Activated naive CD4-positive, alpha-beta T cell treated with Interleukin-2 at 50 U/mL for 16 hours (primary cell): ENCODE measurements at regions not wholly inside any gene's neighbourhood (a gene's known extent, or its start where the extent isn't known, plus 50 kb on each side); places are given as distances from the start of the nearest gene placed in this dataset.

Experiments
- DNase-seq: peaks from one replicate; pipeline ENCODE4 v3.0.0-alpha.2; 2020

GRCh38 chr4:58935332-58935731 lies 1825.1 kb upstream of the IGFBP7 start:
- no peak for DNase-seq

GRCh38 chr4:58936436-58936835 lies 1826.3 kb upstream of the IGFBP7 start:
- no peak for DNase-seq

GRCh38 chr4:58940167-58940566 lies 1830.0 kb upstream of the IGFBP7 start:
- DNase-seq: no peak

GRCh38 chr4:58941286-58941685 lies 1831.1 kb upstream of the IGFBP7 start:
- no peak for DNase-seq

- no peak for DNase-seq
These were observed 1843.4 kb upstream of the IGFBP7 start for GRCh38 chr4:58953575-58953974.

GRCh38 chr4:58957711-58958110 lies 1847.5 kb upstream of the IGFBP7 start:
- DNase-seq: no peak

- DNase-seq: no peak
These were observed 1851.1 kb upstream of the IGFBP7 start for GRCh38 chr4:58961283-58961682.

- DNase-seq: no peak
These were observed 1851.7 kb upstream of the IGFBP7 start for GRCh38 chr4:58961925-58962324.

- DNase-seq: no peak
These were observed 1852.2 kb upstream of the IGFBP7 start for GRCh38 chr4:58962424-58962823.

GRCh38 chr4:58981828-58982227 lies 1871.6 kb upstream of the IGFBP7 start:
- DNase-seq: no peak

- DNase-seq: no peak
These were observed 1873.7 kb upstream of the IGFBP7 start for GRCh38 chr4:58983887-58984286.

- no peak for DNase-seq
These were observed 1892.0 kb upstream of the IGFBP7 start for GRCh38 chr4:59002148-59002547.

- no peak for DNase-seq
These were observed 1914.1 kb upstream of the IGFBP7 start for GRCh38 chr4:59024257-59024656.

- no peak for DNase-seq
These were observed 1927.6 kb upstream of the IGFBP7 start for GRCh38 chr4:59037812-59038211.

- DNase-seq: no peak
These were observed 1928.9 kb upstream of the IGFBP7 start for GRCh38 chr4:59039046-59039445.

GRCh38 chr4:59044286-59044900 lies 1934.2 kb upstream of the IGFBP7 start:
- no peak for DNase-seq

GRCh38 chr4:59054086-59054485 lies 1943.9 kb upstream of the IGFBP7 start:
- no peak for DNase-seq

GRCh38 chr4:59057804-59058203 lies 1947.6 kb upstream of the IGFBP7 start:
- DNase-seq: no peak

- DNase-seq: no peak
These were observed 1948.4 kb upstream of the IGFBP7 start for GRCh38 chr4:59058543-59058942.

- no peak for DNase-seq
These were observed 1950.0 kb upstream of the IGFBP7 start for GRCh38 chr4:59060002-59060846.

GRCh38 chr4:59060895-59061294 lies 1950.7 kb upstream of the IGFBP7 start:
- no peak for DNase-seq

GRCh38 chr4:59063015-59063720 lies 1953.0 kb upstream of the IGFBP7 start:
- DNase-seq: no peak

GRCh38 chr4:59068722-59069418 lies 1958.7 kb upstream of the IGFBP7 start:
- DNase-seq: no peak
